ENCODE measurements at regions not wholly inside any gene's neighbourhood (a gene's known extent, or its start where the extent isn't known, plus 50 kb on each side); places are given as distances from the start of the nearest gene placed in this dataset.

DNA sequence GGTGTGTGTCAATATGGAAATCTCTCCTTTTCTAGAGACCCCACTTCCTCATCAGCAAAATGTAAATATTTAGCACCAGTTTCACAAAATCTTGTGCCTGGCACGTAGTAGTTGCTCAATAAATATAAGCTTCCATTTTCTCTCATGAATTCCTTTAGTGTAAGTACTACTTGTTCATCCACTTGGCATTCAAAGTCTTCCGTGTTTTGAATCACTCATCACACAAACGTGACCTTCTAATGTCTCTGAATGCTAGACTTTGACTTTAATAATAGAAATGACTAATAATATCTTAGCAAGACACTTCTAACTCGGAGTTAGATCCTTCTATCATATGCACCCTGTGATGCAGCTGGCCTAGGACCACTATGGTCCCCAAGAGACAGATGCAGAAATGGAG is 168.7 kb upstream of the ZNF32 start:
- Mint-ChIP-seq H3K27me3 (no peaks in the 10 kb centered on the region), H3K36me3 (no peaks in the 10 kb centered on the region), H3K4me3 (no peak overlapping the region)

GRCh38 chr10:43816351-43817321 is 168.0 kb upstream of the ZNF32 start:
- H3K9me3 Mint-ChIP-seq, result no peaks in the 10 kb centered on the region
- no peak overlapping the region for H3K27ac Mint-ChIP-seq
- H3K4me3 Mint-ChIP-seq, result peak overlapping the region in 1 of 8 donors; percentile 12
- DNase-seq (no peak), ATAC-seq (ENCODE audit: low read depth in 2 of 2) (no peak)
- no peaks in the 10 kb centered on the region for H3K36me3 Mint-ChIP-seq
- H3K27me3 Mint-ChIP-seq, result no peaks in the 10 kb centered on the region
- peaks cover 5 to 11% (median 10%) of the 10 kb centered on the region in 3 donors for H3K4me1 Mint-ChIP-seq

More for the DNA sequence above, 168.7 kb upstream of the ZNF32 start:
- DNase-seq (no peak), ATAC-seq (ENCODE audit: low read depth in 2 of 2) (no peak)
- Mint-ChIP-seq H3K4me1 (peaks cover 5 to 11% (median 10%) of the 10 kb centered on the region in 3 donors), H3K9me3 (no peaks in the 10 kb centered on the region), H3K27ac (no peak overlapping the region)

DNA sequence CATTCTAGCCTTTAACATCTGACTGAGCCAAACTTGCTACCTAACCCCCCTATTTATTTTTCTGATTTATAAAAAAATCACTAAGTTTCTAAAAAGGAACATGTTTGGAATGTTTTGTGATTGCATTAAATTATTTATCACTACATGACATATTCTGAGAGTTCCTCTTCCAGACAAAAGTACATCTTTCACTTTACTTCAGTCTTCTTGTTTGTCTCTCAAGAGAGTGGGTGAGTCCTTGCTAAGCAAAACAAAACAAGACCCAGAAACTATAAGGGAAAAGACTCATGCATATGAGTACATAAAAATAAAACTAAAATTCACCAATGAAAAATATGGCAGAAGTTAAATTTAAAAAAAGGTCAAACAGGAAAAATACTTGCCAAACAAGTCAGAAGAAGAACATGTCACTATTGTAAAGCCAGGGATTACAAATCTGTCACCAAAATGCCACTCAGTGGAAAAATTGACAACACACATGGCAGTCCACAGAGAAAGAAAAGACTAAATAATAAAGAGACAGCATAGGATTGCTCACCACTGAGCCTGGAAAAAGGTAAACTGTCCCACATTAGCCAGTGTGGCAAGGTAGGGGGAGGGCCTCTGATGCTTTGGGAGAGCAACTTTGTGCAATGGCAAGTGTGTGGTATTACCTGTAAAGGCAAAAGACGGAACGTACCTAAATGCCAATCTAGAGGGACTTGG is 166.7 kb upstream of the ZNF32 start:
- no peak for DNase-seq
- Mint-ChIP-seq H3K36me3 (no peaks in the 10 kb centered on the region), H3K27me3 (no peaks in the 10 kb centered on the region), H3K27ac (peak overlapping the region in 1 of 6 donors; percentile 20), H3K9me3 (no peaks in the 10 kb centered on the region), H3K4me3 (peak overlapping the region in 1 of 8 donors; percentile 5), H3K4me1 (peaks cover 5 to 11% (median 10%) of the 10 kb centered on the region in 3 donors)
- ATAC-seq (ENCODE audit: low read depth in 2 of 2), result no peak

DNA sequence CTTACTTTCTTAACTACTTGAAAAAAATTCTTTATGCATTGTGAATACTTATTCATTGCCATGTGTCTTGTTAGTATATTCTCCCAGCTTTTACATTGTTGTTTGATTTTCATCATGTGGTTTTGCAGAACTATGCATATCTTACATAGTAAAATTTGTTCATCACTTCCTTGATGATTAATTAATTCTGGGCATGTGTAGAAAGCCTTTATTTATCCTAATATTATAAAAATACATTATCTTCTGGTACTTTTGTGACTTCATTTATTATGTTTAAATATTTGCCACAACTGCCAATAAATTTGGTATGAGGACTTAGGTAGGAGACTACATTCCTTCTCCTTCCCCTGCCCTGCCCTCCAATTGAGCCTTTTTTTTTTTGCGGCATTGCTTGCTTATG is 166.0 kb upstream of the ZNF32 start:
- ATAC-seq (ENCODE audit: low read depth in 2 of 2), result no peak
- H3K36me3 Mint-ChIP-seq, result no peaks in the 10 kb centered on the region
- no peak overlapping the region for H3K27ac Mint-ChIP-seq
- H3K27me3 Mint-ChIP-seq, result no peaks in the 10 kb centered on the region
- peaks cover 0 to 1% (median 0%) of the 10 kb centered on the region in 7 donors for H3K9me3 Mint-ChIP-seq
- peaks cover 5 to 11% (median 10%) of the 10 kb centered on the region in 3 donors for H3K4me1 Mint-ChIP-seq
- no peak overlapping the region for H3K4me3 Mint-ChIP-seq
- DNase-seq, result no peak

DNA sequence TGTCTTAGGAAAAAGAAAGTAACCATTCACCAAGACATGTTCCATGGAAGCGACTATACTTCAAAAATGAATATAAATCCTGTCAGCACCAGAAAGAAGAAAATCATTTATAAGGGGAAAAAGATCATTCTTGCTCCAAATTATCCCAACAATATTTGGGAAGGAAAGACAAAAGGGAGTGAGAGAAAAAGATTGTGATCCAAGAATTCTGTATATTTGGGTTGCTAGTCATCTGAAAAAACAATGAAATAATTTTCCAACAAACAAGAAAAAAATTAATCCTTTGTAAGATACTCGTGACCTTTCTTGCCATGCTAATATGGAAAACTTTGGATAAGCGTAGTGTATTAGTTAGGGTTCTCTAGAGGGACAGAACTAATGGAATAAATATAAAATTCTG is 163.2 kb upstream of the ZNF32 start:
- H3K27me3 Mint-ChIP-seq, result no peaks in the 10 kb centered on the region
- DNase-seq (no peak), ATAC-seq (ENCODE audit: low read depth in 2 of 2) (no peak)
- no peak overlapping the region for H3K27ac Mint-ChIP-seq
- no peak overlapping the region for H3K4me3 Mint-ChIP-seq
- H3K9me3 Mint-ChIP-seq, result peaks cover 0 to 1% (median 0%) of the 10 kb centered on the region in 7 donors
- H3K36me3 Mint-ChIP-seq, result no peaks in the 10 kb centered on the region
- H3K4me1 Mint-ChIP-seq, result peaks cover 9 to 11% (median 11%) of the 10 kb centered on the region in 3 donors

GRCh38 chr10:43809211-43809930 is 160.7 kb upstream of the ZNF32 start:
- Mint-ChIP-seq H3K27me3 (no peaks in the 10 kb centered on the region), H3K9me3 (peaks cover 0 to 1% (median 0%) of the 10 kb centered on the region in 7 donors), H3K4me3 (no peak overlapping the region), H3K36me3 (no peaks in the 10 kb centered on the region), H3K27ac (peak overlapping the region in 1 of 6 donors; percentile 45), H3K4me1 (peaks cover 0 to 5% (median 0%) of the 10 kb centered on the region in 3 donors)
- DNase-seq (no peak), ATAC-seq (ENCODE audit: low read depth in 2 of 2) (no peak)

DNA sequence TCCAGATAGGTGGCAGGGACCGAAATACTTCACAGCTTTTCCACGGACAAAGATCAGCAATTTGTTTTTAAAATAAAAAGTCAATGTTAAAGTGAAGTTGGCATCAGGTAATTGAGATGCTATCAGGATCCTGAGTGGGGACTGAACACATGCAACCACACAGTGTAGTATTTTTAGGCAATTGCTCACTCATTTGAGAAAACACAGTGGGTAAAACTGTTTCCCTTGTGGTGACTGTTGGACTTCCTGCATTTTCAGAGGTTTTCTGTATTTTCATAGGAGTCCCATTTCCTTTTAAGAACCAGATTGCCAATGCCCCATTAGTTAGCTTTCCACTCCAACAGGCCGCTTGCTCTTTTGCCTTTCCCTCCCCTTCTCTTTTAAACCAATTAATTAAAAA is 159.5 kb upstream of the ZNF32 start:
- ATAC-seq (ENCODE audit: low read depth in 2 of 2) (no peak), DNase-seq (no peak)
- peak overlapping the region in 1 of 6 donors; percentile 52 for H3K27ac Mint-ChIP-seq
- no peaks in the 10 kb centered on the region for H3K27me3 Mint-ChIP-seq
- no peak overlapping the region for H3K4me3 Mint-ChIP-seq
- peaks cover 0 to 5% (median 0%) of the 10 kb centered on the region in 3 donors for H3K4me1 Mint-ChIP-seq
- peaks cover 0 to 1% (median 0%) of the 10 kb centered on the region in 7 donors for H3K9me3 Mint-ChIP-seq
- no peaks in the 10 kb centered on the region for H3K36me3 Mint-ChIP-seq

- ATAC-seq (ENCODE audit: low read depth in 2 of 2), result no peak
- H3K4me1 Mint-ChIP-seq, result peaks cover 0 to 5% (median 0%) of the 10 kb centered on the region in 3 donors
- no peaks in the 10 kb centered on the region for H3K27me3 Mint-ChIP-seq
- no peak for DNase-seq
- no peak overlapping the region for H3K4me3 Mint-ChIP-seq
- H3K36me3 Mint-ChIP-seq, result no peaks in the 10 kb centered on the region
- H3K9me3 Mint-ChIP-seq, result peaks cover 0 to 1% (median 0%) of the 10 kb centered on the region in 7 donors
- no peak overlapping the region for H3K27ac Mint-ChIP-seq
Observed at GRCh38 chr10:43806831-43807640, 158.4 kb upstream of the ZNF32 start.

- no peak for DNase-seq
- H3K9me3 Mint-ChIP-seq, result peaks cover 0 to 5% (median 0%) of the 10 kb centered on the region in 7 donors
- peaks cover 0 to 7% of the 10 kb centered on the region in 2 donors for H3K36me3 Mint-ChIP-seq
- H3K27ac Mint-ChIP-seq, result no peak overlapping the region
- H3K4me1 Mint-ChIP-seq, result peaks cover 0 to 5% (median 0%) of the 10 kb centered on the region in 3 donors
- peaks cover 4 to 21% (median 12%) of the 10 kb centered on the region in 3 donors for H3K27me3 Mint-ChIP-seq
- ATAC-seq (ENCODE audit: low read depth in 2 of 2), result no peak
- H3K4me3 Mint-ChIP-seq, result no peak overlapping the region
Observed at GRCh38 chr10:43803791-43804190, 155.1 kb upstream of the ZNF32 start.

GRCh38 chr10:43802988-43803696 is 154.5 kb upstream of the ZNF32 start:
- H3K4me1 Mint-ChIP-seq, result peaks cover 0 to 2% (median 0%) of the 10 kb centered on the region in 3 donors
- H3K27me3 Mint-ChIP-seq, result peaks cover 4 to 23% (median 13%) of the 10 kb centered on the region in 3 donors
- no peak overlapping the region for H3K27ac Mint-ChIP-seq
- H3K36me3 Mint-ChIP-seq, result peaks cover 0 to 7% of the 10 kb centered on the region in 2 donors
- H3K4me3 Mint-ChIP-seq, result no peak overlapping the region
- no peak for ATAC-seq (ENCODE audit: low read depth in 2 of 2)
- H3K9me3 Mint-ChIP-seq, result peaks cover 0 to 5% (median 0%) of the 10 kb centered on the region in 7 donors
- no peak for DNase-seq

GRCh38 chr10:43801626-43802025 is 152.9 kb upstream of the ZNF32 start:
- H3K4me3 Mint-ChIP-seq, result no peak overlapping the region
- H3K27me3 Mint-ChIP-seq, result peaks cover 4 to 23% (median 13%) of the 10 kb centered on the region in 3 donors
- H3K4me1 Mint-ChIP-seq, result no peaks in the 10 kb centered on the region

DNA sequence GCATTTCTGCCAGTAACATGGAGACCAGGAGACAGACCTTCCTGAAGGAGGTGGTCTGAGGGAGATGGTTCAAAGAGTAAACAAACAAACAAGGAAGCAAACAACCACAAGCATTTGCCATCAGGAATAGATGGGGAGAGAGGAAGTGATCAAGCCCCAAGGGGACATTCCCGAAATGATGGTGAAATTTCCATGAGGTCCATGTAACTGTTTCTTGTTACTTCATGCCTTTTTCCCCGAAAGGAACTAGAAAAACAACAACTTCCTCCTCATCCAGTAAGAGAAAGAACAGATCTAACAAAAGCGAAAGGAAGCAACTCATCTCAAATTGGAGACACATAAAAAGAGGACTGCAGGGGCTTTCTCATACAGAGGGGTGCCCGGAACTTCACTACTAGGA is 152.5 kb upstream of the ZNF32 start:
- no peak overlapping the region for H3K4me3 Mint-ChIP-seq
- ATAC-seq (ENCODE audit: low read depth in 2 of 2) (no peak), DNase-seq (no peak)
- peaks cover 0 to 7% of the 10 kb centered on the region in 2 donors for H3K36me3 Mint-ChIP-seq
- peaks cover 0 to 5% (median 0%) of the 10 kb centered on the region in 7 donors for H3K9me3 Mint-ChIP-seq
- no peak overlapping the region for H3K27ac Mint-ChIP-seq
- no peaks in the 10 kb centered on the region for H3K4me1 Mint-ChIP-seq
- peaks cover 4 to 23% (median 13%) of the 10 kb centered on the region in 3 donors for H3K27me3 Mint-ChIP-seq

More at GRCh38 chr10:43801626-43802025, 152.9 kb upstream of the ZNF32 start:
- ATAC-seq (ENCODE audit: low read depth in 2 of 2), result no peak
- Mint-ChIP-seq H3K36me3 (peaks cover 0 to 7% of the 10 kb centered on the region in 2 donors), H3K27ac (no peak overlapping the region), H3K9me3 (peaks cover 0 to 5% (median 0%) of the 10 kb centered on the region in 7 donors)
- DNase-seq, result no peak
